Activated T-helper 1 cell treated with anti-CD3 and anti-CD28 coated beads, Interleukin-12 subunit alpha, Interleukin-12 subunit beta, Interleukin-2, Interleukin-4 antibody, amounts not matched to agents 30 ng/mL and 10 ng/mL and 1 ng/mL, durations not matched to agents 14 hours and 24 hours and 36 hours (primary cell): ENCODE measurements at regions not wholly inside any gene's neighbourhood (a gene's known extent, or its start where the extent isn't known, plus 50 kb on each side); places are given as distances from the start of the nearest gene placed in this dataset.

ENCODE experiments used
- DNase-seq: peaks from one replicate; pipeline ENCODE4 v3.0.0; 2021; ENCODE audit warnings: low spot score
- H3K27ac Mint-ChIP-seq: one replicate; pipeline ENCODE4 v1.8.0; 2021; ENCODE audit warnings: mild to moderate bottlenecking, mixed read lengths
- H3K27me3 Mint-ChIP-seq: one replicate; pipeline ENCODE4 v1.8.0; 2022; ENCODE audit warnings: mild to moderate bottlenecking, moderate library complexity, mixed read lengths; ENCODE audit not compliant: insufficient read depth
- H3K36me3 Mint-ChIP-seq: one replicate; pipeline ENCODE4 v1.8.0; 2021; ENCODE audit warnings: low read depth, mixed read lengths
- H3K4me1 Mint-ChIP-seq: one replicate; pipeline ENCODE4 v1.8.0; 2021; ENCODE audit warnings: low read depth, mixed read lengths
- H3K4me3 Mint-ChIP-seq: one replicate; pipeline ENCODE4 v1.8.0; 2021; ENCODE audit warnings: mild to moderate bottlenecking, moderate library complexity, mixed read lengths
- H3K9me3 Mint-ChIP-seq: one replicate; pipeline ENCODE4 v1.8.0; 2021; ENCODE audit warnings: mixed read lengths
- intact Hi-C: fragments of 100-400 bp; cut with micrococcal nuclease; formaldehyde crosslinking; loops from one replicate; pipeline ENCODE4 v1.15.1; 2024

GRCh38 chr13:110015253-110015652 lies 228.9 kb upstream of the IRS2 start:
- H3K4me3 Mint-ChIP-seq: no peak overlapping the region
- DNase-seq: no peak
- intact Hi-C loops: no loop called here
- H3K9me3 Mint-ChIP-seq: no peaks in the 10 kb centered on the region
- H3K36me3 Mint-ChIP-seq: no peaks in the 10 kb centered on the region
- no peak overlapping the region for H3K27ac Mint-ChIP-seq
- H3K4me1 Mint-ChIP-seq: no peaks in the 10 kb centered on the region
- no peaks in the 10 kb centered on the region for H3K27me3 Mint-ChIP-seq

- no peaks in the 10 kb centered on the region for H3K27me3 Mint-ChIP-seq
- DNase-seq: no peak
- H3K4me1 Mint-ChIP-seq: no peaks in the 10 kb centered on the region
- no peak overlapping the region for H3K27ac Mint-ChIP-seq
- H3K36me3 Mint-ChIP-seq: no peaks in the 10 kb centered on the region
- H3K9me3 Mint-ChIP-seq: no peaks in the 10 kb centered on the region
- intact Hi-C loops: no loop called here
- H3K4me3 Mint-ChIP-seq: no peak overlapping the region
These were observed 228.3 kb upstream of the IRS2 start for GRCh38 chr13:110014719-110015118.

GRCh38 chr13:110012102-110012739 lies 225.8 kb upstream of the IRS2 start:
- H3K36me3 Mint-ChIP-seq: no peaks in the 10 kb centered on the region
- no peak overlapping the region for H3K27ac Mint-ChIP-seq
- H3K4me1 Mint-ChIP-seq: no peaks in the 10 kb centered on the region
- H3K4me3 Mint-ChIP-seq: no peak overlapping the region
- H3K27me3 Mint-ChIP-seq: no peaks in the 10 kb centered on the region
- no peak for DNase-seq
- H3K9me3 Mint-ChIP-seq: no peaks in the 10 kb centered on the region
- intact Hi-C loops: no loop called here

GRCh38 chr13:110010404-110011138 lies 224.2 kb upstream of the IRS2 start:
- no peaks in the 10 kb centered on the region for H3K36me3 Mint-ChIP-seq
- intact Hi-C loops: no loop called here
- H3K4me3 Mint-ChIP-seq: no peak overlapping the region
- no peaks in the 10 kb centered on the region for H3K4me1 Mint-ChIP-seq
- DNase-seq: no peak
- H3K27ac Mint-ChIP-seq: no peak overlapping the region
- no peaks in the 10 kb centered on the region for H3K9me3 Mint-ChIP-seq
- H3K27me3 Mint-ChIP-seq: no peaks in the 10 kb centered on the region

GRCh38 chr13:110008816-110009215 lies 222.4 kb upstream of the IRS2 start:
- no peaks in the 10 kb centered on the region for H3K36me3 Mint-ChIP-seq
- H3K4me3 Mint-ChIP-seq: no peak overlapping the region
- no peak for DNase-seq
- no peaks in the 10 kb centered on the region for H3K27me3 Mint-ChIP-seq
- intact Hi-C loops: no loop called here
- no peaks in the 10 kb centered on the region for H3K9me3 Mint-ChIP-seq
- no peak overlapping the region for H3K27ac Mint-ChIP-seq
- H3K4me1 Mint-ChIP-seq: no peaks in the 10 kb centered on the region

GRCh38 chr13:110006304-110006703 lies 219.9 kb upstream of the IRS2 start:
- DNase-seq: no peak
- Mint-ChIP-seq H3K4me3 (no peak overlapping the region), H3K9me3 (no peaks in the 10 kb centered on the region), H3K27me3 (no peaks in the 10 kb centered on the region), H3K27ac (no peak overlapping the region), H3K36me3 (no peaks in the 10 kb centered on the region), H3K4me1 (no peaks in the 10 kb centered on the region)
- intact Hi-C loops: no loop called here

GRCh38 chr13:110005563-110005962 lies 219.2 kb upstream of the IRS2 start:
- no peaks in the 10 kb centered on the region for H3K9me3 Mint-ChIP-seq
- H3K4me3 Mint-ChIP-seq: no peak overlapping the region
- no peak for DNase-seq
- H3K36me3 Mint-ChIP-seq: no peaks in the 10 kb centered on the region
- H3K4me1 Mint-ChIP-seq: no peaks in the 10 kb centered on the region
- intact Hi-C loops: no loop called here
- no peaks in the 10 kb centered on the region for H3K27me3 Mint-ChIP-seq
- no peak overlapping the region for H3K27ac Mint-ChIP-seq

GRCh38 chr13:110004814-110005213 lies 218.4 kb upstream of the IRS2 start:
- Mint-ChIP-seq H3K4me3 (no peak overlapping the region), H3K4me1 (no peaks in the 10 kb centered on the region), H3K27ac (no peak overlapping the region), H3K27me3 (no peaks in the 10 kb centered on the region), H3K9me3 (no peaks in the 10 kb centered on the region), H3K36me3 (no peaks in the 10 kb centered on the region)
- DNase-seq: no peak
- intact Hi-C loops: no loop called here

GRCh38 chr13:110001670-110002275 lies 215.4 kb upstream of the IRS2 start:
- no peak overlapping the region for H3K27ac Mint-ChIP-seq
- H3K36me3 Mint-ChIP-seq: no peaks in the 10 kb centered on the region
- no peak for DNase-seq
- intact Hi-C loops: no loop called here
- H3K4me3 Mint-ChIP-seq: no peak overlapping the region
- no peaks in the 10 kb centered on the region for H3K4me1 Mint-ChIP-seq
- H3K27me3 Mint-ChIP-seq: no peaks in the 10 kb centered on the region
- no peaks in the 10 kb centered on the region for H3K9me3 Mint-ChIP-seq

- no peak overlapping the region for H3K4me3 Mint-ChIP-seq
These were observed 214.4 kb upstream of the IRS2 start for GRCh38 chr13:110000534-110001345.

GRCh38 chr13:109999659-110000533 lies 213.5 kb upstream of the IRS2 start:
- no peaks in the 10 kb centered on the region for H3K9me3 Mint-ChIP-seq
- no peaks in the 10 kb centered on the region for H3K27me3 Mint-ChIP-seq
- no peak overlapping the region for H3K27ac Mint-ChIP-seq
- no peak for DNase-seq
- H3K4me3 Mint-ChIP-seq: no peak overlapping the region
- no peaks in the 10 kb centered on the region for H3K36me3 Mint-ChIP-seq
- no peaks in the 10 kb centered on the region for H3K4me1 Mint-ChIP-seq
- intact Hi-C loops: no loop called here

More at GRCh38 chr13:110000534-110001345, 214.4 kb upstream of the IRS2 start:
- Mint-ChIP-seq H3K9me3 (no peaks in the 10 kb centered on the region), H3K27ac (no peak overlapping the region), H3K4me1 (no peaks in the 10 kb centered on the region), H3K36me3 (no peaks in the 10 kb centered on the region), H3K27me3 (no peaks in the 10 kb centered on the region)
- intact Hi-C loops: no loop called here
- DNase-seq: no peak
